IMR-90 (cell line): ENCODE measurements at regions not wholly inside any gene's neighbourhood (a gene's known extent, or its start where the extent isn't known, plus 50 kb on each side); places are given as distances from the start of the nearest gene placed in this dataset.

Experiments used
- ATAC-seq: fragments of 200-7000 bp; cut with Tn5 transposase; 2 replicates; pipeline ENCODE4 v1.9.1; 2020; ENCODE audit warnings: low read depth, mild to moderate bottlenecking, moderate library complexity
- BruUV-seq: library from RNA; stranded (reverse); fragments of 400-500 nt; replicated peaks from 2 replicates; lab custom pipeline; 2021; lab: Mats Ljungman, UMichigan
- CTCF ChIA-PET: fragments of 300-600 bp; formaldehyde crosslinking; extraction: SDS; loops from one replicate; lab custom pipeline; 2021; ENCODE audit warnings: antibody characterized with exemption; lab: Yijun Ruan, JAX
- POLR2A ChIA-PET: fragments of 300-600 bp; sonication (Branson Sonifier 250); formaldehyde crosslinking; loops from one replicate; lab custom pipeline; 2022; ENCODE audit warnings: antibody characterized with exemption; ENCODE audit not compliant: unreplicated experiment; lab: Charles Lee
- DNase-seq: peaks from one replicate; pipeline ENCODE4 v3.0.0; 2013
- H2AFZ ChIP-seq: replicated peaks from 2 replicates; pipeline ENCODE3; 2013; ENCODE audit warnings: low read length, mild to moderate bottlenecking; ENCODE audit not compliant: poor library complexity
- H2AK5ac ChIP-seq: 2 replicates; pipeline ENCODE4 v1.6.1; 2013; ENCODE audit warnings: low read depth, low read length, inconsistent platforms
- H2AK9ac ChIP-seq: replicated peaks from 2 replicates; pipeline ENCODE3; 2013; ENCODE audit warnings: mild to moderate bottlenecking, low read depth, low read length, moderate library complexity; ENCODE audit not compliant: poor library complexity
- H2BK120ac ChIP-seq: 2 replicates; pipeline ENCODE4 v1.6.1; 2013; ENCODE audit warnings: low read depth, low read length, inconsistent platforms
- H2BK15ac ChIP-seq: 3 replicates; pipeline ENCODE4 v1.6.1; 2013; ENCODE audit warnings: low read depth, low read length, inconsistent platforms
- H2BK20ac ChIP-seq: 2 replicates; pipeline ENCODE4 v1.6.1; 2013; ENCODE audit warnings: low read depth, mild to moderate bottlenecking, inconsistent platforms, low read length, moderate library complexity
- H2BK5ac ChIP-seq: 2 replicates; pipeline ENCODE4 v1.6.1; 2013; ENCODE audit warnings: mild to moderate bottlenecking, low read depth, low read length, inconsistent platforms; ENCODE audit not compliant: poor library complexity, severe bottlenecking
- H3K14ac ChIP-seq: replicated peaks from 2 replicates; pipeline ENCODE4 v1.6.1; 2013; ENCODE audit warnings: low read depth, low read length, inconsistent platforms
- H3K18ac ChIP-seq: 2 replicates; pipeline ENCODE4 v1.6.1; 2013; ENCODE audit warnings: low read depth, low read length, control low read depth
- H3K23ac ChIP-seq: 2 replicates; pipeline ENCODE4 v1.6.1; 2013; ENCODE audit warnings: low read depth, low read length, inconsistent platforms
- H3K27ac ChIP-seq: 2 replicates; pipeline ENCODE4 v1.5.1; 2013; ENCODE audit warnings: mild to moderate bottlenecking, control low read depth, low read length; ENCODE audit not compliant: insufficient read depth
- H3K27me3 ChIP-seq: 2 replicates; pipeline ENCODE4 v1.6.1; 2013; ENCODE audit warnings: low read length; ENCODE audit not compliant: control insufficient read depth, insufficient read depth
- H3K36me3 ChIP-seq: 2 replicates; pipeline ENCODE4 v1.6.1; 2013; ENCODE audit warnings: low read length, mixed read lengths; ENCODE audit not compliant: control insufficient read depth, insufficient read depth
- H3K4ac ChIP-seq: 2 replicates; pipeline ENCODE4 v1.6.1; 2013; ENCODE audit warnings: low read depth, low read length, inconsistent platforms
- H3K4me1 ChIP-seq: 2 replicates; pipeline ENCODE4 v1.6.1; 2013; ENCODE audit warnings: low read length, mixed read lengths; ENCODE audit not compliant: control insufficient read depth, insufficient read depth
- H3K4me2 ChIP-seq: 2 replicates; pipeline ENCODE4 v1.6.1; 2013; ENCODE audit warnings: low read depth, mild to moderate bottlenecking, control low read depth, low read length, moderate library complexity
- H3K4me3 ChIP-seq: 2 replicates; pipeline ENCODE4 v1.5.1; 2013; ENCODE audit warnings: low read depth, mild to moderate bottlenecking, control low read depth, low read length, moderate library complexity; ENCODE audit not compliant: insufficient read depth
- H3K56ac ChIP-seq: 2 replicates; pipeline ENCODE4 v1.6.1; 2013; ENCODE audit warnings: low read length, inconsistent platforms; ENCODE audit not compliant: insufficient read depth; ENCODE audit errors: extremely low read depth
- H3K79me1 ChIP-seq, 2 experiments: 2 replicates each; pipeline ENCODE4 v1.6.1; 2013; ENCODE audit warnings: low read length in 2 of 2, inconsistent platforms in 1 of 2, low read depth in 1 of 2
- H3K9ac ChIP-seq: 2 replicates; pipeline ENCODE4 v1.6.1; 2013; ENCODE audit warnings: low read depth, low read length, control low read depth
- H3K9me1 ChIP-seq: 2 replicates; pipeline ENCODE4 v1.6.1; 2013; ENCODE audit warnings: low read length, inconsistent platforms; ENCODE audit not compliant: insufficient read depth
- H3K9me3 ChIP-seq: 2 replicates; pipeline ENCODE4 v1.6.1; 2013; ENCODE audit warnings: low read length; ENCODE audit not compliant: control insufficient read depth, insufficient read depth
- H4K20me1 ChIP-seq: 2 replicates; pipeline ENCODE4 v1.6.1; 2013; ENCODE audit warnings: low read length, inconsistent platforms; ENCODE audit not compliant: insufficient read depth
- H4K5ac ChIP-seq: 2 replicates; pipeline ENCODE4 v1.6.1; 2013; ENCODE audit warnings: mild to moderate bottlenecking, low read depth, low read length, control low read depth
- H4K8ac ChIP-seq, 2 experiments: 2 replicates each; pipeline ENCODE4 v1.6.1; 2013; ENCODE audit warnings: low read depth in 2 of 2, low read length in 2 of 2, control low read depth in 1 of 2, inconsistent platforms in 1 of 2
- H4K91ac ChIP-seq: 2 replicates; pipeline ENCODE4 v1.6.1; 2013; ENCODE audit warnings: low read depth, low read length, inconsistent platforms; ENCODE audit not compliant: insufficient read depth
- BHLHE40 ChIP-seq: fragments of 150-350 bp; IDR thresholded peaks from 2 replicates; pipeline ENCODE4 v1.6.1; 2016; ENCODE audit warnings: mild to moderate bottlenecking, low read depth, low read length
- CEBPB ChIP-seq: IDR thresholded peaks from 2 replicates; pipeline ENCODE4 v1.6.1; 2012; ENCODE audit warnings: low read depth, low read length, improper control_type of control experiment
- CHD1 ChIP-seq: IDR thresholded peaks from 2 replicates; pipeline ENCODE4 v1.6.1; 2012; ENCODE audit warnings: low read depth, low read length, improper control_type of control experiment
- CTCF ChIP-seq: conservative IDR thresholded peaks from 2 replicates; pipeline ENCODE4 v1.5.1; 2012; ENCODE audit warnings: mild to moderate bottlenecking, low read depth, low read length, improper control_type of control experiment
- ELK1 ChIP-seq: fragments of 150-350 bp; IDR thresholded peaks from 2 replicates; pipeline ENCODE4 v1.6.1; 2016; ENCODE audit warnings: low read depth, mild to moderate bottlenecking, low read length, moderate library complexity, borderline replicate concordance
- FOS ChIP-seq: fragments of 150-350 bp; IDR thresholded peaks from 2 replicates; pipeline ENCODE4 v1.6.1; 2016; ENCODE audit warnings: low read depth, low read length
- MAFK ChIP-seq: IDR thresholded peaks from 2 replicates; pipeline ENCODE4 v1.6.1; 2012; ENCODE audit warnings: low read depth, low read length, improper control_type of control experiment
- MAZ ChIP-seq: IDR thresholded peaks from 2 replicates; pipeline ENCODE4 v1.6.1; 2012; ENCODE audit warnings: low read depth, mild to moderate bottlenecking, low read length, improper control_type of control experiment, moderate library complexity, borderline replicate concordance
- MXI1 ChIP-seq: IDR thresholded peaks from 2 replicates; pipeline ENCODE4 v1.6.1; 2012; ENCODE audit warnings: low read depth, mild to moderate bottlenecking, low read length, moderate library complexity, borderline replicate concordance
- NFE2L2 ChIP-seq: fragments of 150-350 bp; IDR thresholded peaks from 2 replicates; pipeline ENCODE4 v1.6.1; 2016; ENCODE audit warnings: low read depth, mild to moderate bottlenecking, low read length
- POLR2A ChIP-seq: IDR thresholded peaks from 2 replicates; pipeline ENCODE4 v1.6.1; 2012; ENCODE audit warnings: mild to moderate bottlenecking, low read depth, low read length
- RAD21 ChIP-seq: IDR thresholded peaks from 2 replicates; pipeline ENCODE4 v1.6.1; 2012; ENCODE audit warnings: low read length, improper control_type of control experiment
- RCOR1 ChIP-seq: IDR thresholded peaks from 2 replicates; pipeline ENCODE4 v1.6.1; 2012; ENCODE audit warnings: mild to moderate bottlenecking, low read length, improper control_type of control experiment; ENCODE audit not compliant: insufficient replicate concordance
- SMC3 ChIP-seq: fragments of 150-350 bp; IDR thresholded peaks from 2 replicates; pipeline ENCODE4 v1.6.1; 2016; ENCODE audit warnings: low read depth, mild to moderate bottlenecking, antibody characterized with exemption, low read length, moderate library complexity
- WGBS, 2 experiments: methylation state at CpG; one replicate each; pipeline versions ENCODE4 v1.1.5 to v1.1.7; 2013; ENCODE audit warnings: missing lambda C conversion rate in 2 of 2; ENCODE audit not compliant: insufficient read length in 1 of 2; ENCODE audit errors: extremely low coverage in 2 of 2; 5-methylcytosine and 5-hydroxymethylcytosine counted together
- dilution Hi-C: fragments of 300-500 bp; cut with HindIII; formaldehyde crosslinking; loops from one replicate; pipeline ENCODE4 v1.14.3; 2018; ENCODE audit warnings: low sequenced_read_pairs; ENCODE audit not compliant: unreplicated experiment
- in situ Hi-C: fragments of 300-500 bp; cut with MboI; formaldehyde crosslinking; loops from 3 replicates; pipeline ENCODE4 v1.14.3; 2019; ENCODE audit warnings: low sequenced_read_pairs, inconsistent platforms, mixed read lengths
- intact Hi-C: fragments of 100-400 bp; cut with micrococcal nuclease; formaldehyde crosslinking; loops from 2 replicates; pipeline ENCODE4 v1.10.0; 2022

- H4K5ac ChIP-seq = peak overlapping the region; percentile 96
- ATAC-seq (peak; percentile 98), DNase-seq (peak; percentile 98)
- peak overlapping the region; percentile 100 for H2BK5ac ChIP-seq
- peak overlapping the region; percentile 77; the same call in 2 of the 3 replicates for H2BK15ac ChIP-seq
- H4K8ac ChIP-seq = peak overlapping the region; percentile 82 to 92
- H3K36me3 ChIP-seq = no peaks in the 10 kb centered on the region
- H3K27ac ChIP-seq = peak overlapping the region; percentile 98
- peak overlapping the region; percentile 97 for H3K56ac ChIP-seq
- intact Hi-C loops (loop anchor here (1.0 to 5.0 kb wide), 8 partner anchors 84 to 1168 kb away; no protein-coding TSS in a partner anchor), dilution Hi-C loops (no loop called here), in situ Hi-C loops (no loop called here)
- no peaks in the 10 kb centered on the region for H3K79me1 ChIP-seq
- H2BK120ac ChIP-seq = peak overlapping the region; percentile 99
- H3K4me1 ChIP-seq = peaks cover 4% of the 10 kb centered on the region
- WGBS, 2 experiments = 0% methylated on average over 1 of the region's 8 CpGs; no CpG with 5 or more reads in 1 of the 2 experiments
- H2BK20ac ChIP-seq = peak overlapping the region; percentile 96
- CTCF ChIA-PET = interaction anchor here (0.6 to 1.2 kb wide), 2 partner anchors 72 to 192 kb away, joined by 3 read pairs; no protein-coding TSS in a partner anchor
- peak overlapping the region; percentile 86 for H4K91ac ChIP-seq
- H2AK9ac ChIP-seq = no peak overlapping the region
- TSS peak; percentile 98 for BruUV-seq
- no peak overlapping the region for H3K4me3 ChIP-seq
- peak overlapping the region; percentile 90 for H3K18ac ChIP-seq
- 0 out of 2 replicates have a peak overlapping the region, but pooled peaks have one; percentile 5 for H2AK5ac ChIP-seq
- H3K14ac ChIP-seq = peak overlapping the region; percentile 72
- H3K23ac ChIP-seq = peak overlapping the region; percentile 86; the same call in 1 of the 2 replicates
- no peaks in the 10 kb centered on the region for H4K20me1 ChIP-seq
- peaks cover 3% of the 10 kb centered on the region; the same call in 1 of the 2 replicates for H3K9me3 ChIP-seq
- peak overlapping the region; percentile 72 for H3K4me2 ChIP-seq
- peak overlapping the region; percentile 94 for H3K4ac ChIP-seq
- H3K9ac ChIP-seq = peak overlapping the region; percentile 58
- no peaks in the 10 kb centered on the region for H3K27me3 ChIP-seq
- TF ChIP-seq FOS (no peak), CEBPB (peak; percentile 92), MXI1 (no peak), SMC3 (no peak), BHLHE40 (peak; percentile 32; the same call in 1 of the 2 replicates), POLR2A (peak; percentile 31; the same call in 1 of the 2 replicates), MAZ (no peak), CHD1 (no peak), CTCF (no peak), MAFK (0 out of 2 replicates have a peak, but pooled peaks have one; percentile 16), ELK1 (no peak), RAD21 (peak; percentile 17; the same call in 1 of the 2 replicates), RCOR1 (peak; percentile 9), NFE2L2 (no peak)
- peak overlapping the region; percentile 52 for H2AFZ ChIP-seq
- POLR2A ChIA-PET = interaction anchor here (0.5 to 1.3 kb wide), 6 partner anchors 34 to 1169 kb away, joined by 3 to 4 read pairs (median 3); no protein-coding TSS in a partner anchor
- no peaks in the 10 kb centered on the region for H3K9me1 ChIP-seq
Measured at GRCh38 chr6:140537834-140538705, 1163.6 kb upstream of the CITED2 start.
